Left ventricle myocardium inferior (tissue), 1 donor: ENCODE measurements at regions not wholly inside any gene's neighbourhood (a gene's known extent, or its start where the extent isn't known, plus 50 kb on each side); places are given as distances from the start of the nearest gene placed in this dataset.

Experiments
- DNase-seq: peaks from one replicate; pipeline ENCODE4 v3.0.0-alpha.2; 2020
- H3K27ac ChIP-seq: fragments of 200-600 bp; replicated peaks from 2 replicates; pipeline ENCODE4 v1.8.0; 2021
- H3K27me3 ChIP-seq: fragments of 200-600 bp; 2 replicates; pipeline ENCODE4 v1.8.0; 2021; ENCODE audit warnings: low read depth
- H3K36me3 ChIP-seq: fragments of 200-600 bp; 2 replicates; pipeline ENCODE4 v1.8.0; 2021
- H3K4me1 ChIP-seq: fragments of 200-600 bp; 2 replicates; pipeline ENCODE4 v1.8.0; 2021
- H3K4me3 ChIP-seq: fragments of 200-600 bp; 2 replicates; pipeline ENCODE4 v1.8.0; 2021; ENCODE audit warnings: mild to moderate bottlenecking, moderate library complexity
- H3K9me3 ChIP-seq: fragments of 200-600 bp; replicated peaks from 2 replicates; pipeline ENCODE4 v1.8.0; 2021
- intact Hi-C: fragments of 100-400 bp; cut with micrococcal nuclease; formaldehyde crosslinking; loops from one replicate; pipeline ENCODE4 v1.11.0; 2022
- TF ChIP-seq, protein P1 (sequence below): fragments of 200-600 bp; IDR thresholded peaks from 2 replicates; pipeline ENCODE4 v1.8.0; 2021; ENCODE audit warnings: antibody characterized with exemption, mild to moderate bottlenecking, borderline replicate concordance
- donor health status: DM: no; HTN: yes; CAD: no; lungs with severe emphysema.

DNA sequence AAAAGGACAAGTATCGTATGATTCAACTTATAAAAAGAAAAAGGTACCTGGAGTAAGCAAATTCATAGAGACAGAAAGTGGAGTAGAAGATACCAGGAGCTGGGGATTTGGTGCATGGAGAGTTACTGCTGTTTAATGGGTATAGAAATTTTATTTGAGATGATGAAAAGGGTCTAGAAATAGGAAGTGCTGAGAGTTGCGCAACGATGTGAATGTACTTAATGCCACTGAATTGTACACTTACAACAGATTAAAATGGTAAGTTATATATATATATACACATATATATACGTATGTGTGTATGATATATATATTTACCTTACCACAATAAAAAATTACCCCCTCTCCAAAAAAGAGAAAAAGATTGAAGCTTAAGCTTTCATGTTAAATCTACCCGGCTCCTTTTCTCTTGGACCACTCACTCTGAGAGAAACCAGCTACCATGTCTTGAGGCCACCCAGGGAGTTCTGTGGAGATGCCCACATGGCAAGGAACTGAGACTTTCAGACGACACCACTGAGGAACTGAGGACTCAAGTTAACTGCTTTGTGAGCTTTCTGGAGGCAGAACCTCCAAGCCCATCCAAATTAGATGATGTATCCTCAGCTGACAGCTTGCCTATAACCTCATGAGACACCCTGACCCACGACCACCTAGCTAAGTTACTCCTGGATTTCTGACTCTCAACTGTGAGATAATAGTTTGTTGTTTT, 130.0 kb upstream of the BTG1 start:
- TF ChIP-seq, protein P1, sequence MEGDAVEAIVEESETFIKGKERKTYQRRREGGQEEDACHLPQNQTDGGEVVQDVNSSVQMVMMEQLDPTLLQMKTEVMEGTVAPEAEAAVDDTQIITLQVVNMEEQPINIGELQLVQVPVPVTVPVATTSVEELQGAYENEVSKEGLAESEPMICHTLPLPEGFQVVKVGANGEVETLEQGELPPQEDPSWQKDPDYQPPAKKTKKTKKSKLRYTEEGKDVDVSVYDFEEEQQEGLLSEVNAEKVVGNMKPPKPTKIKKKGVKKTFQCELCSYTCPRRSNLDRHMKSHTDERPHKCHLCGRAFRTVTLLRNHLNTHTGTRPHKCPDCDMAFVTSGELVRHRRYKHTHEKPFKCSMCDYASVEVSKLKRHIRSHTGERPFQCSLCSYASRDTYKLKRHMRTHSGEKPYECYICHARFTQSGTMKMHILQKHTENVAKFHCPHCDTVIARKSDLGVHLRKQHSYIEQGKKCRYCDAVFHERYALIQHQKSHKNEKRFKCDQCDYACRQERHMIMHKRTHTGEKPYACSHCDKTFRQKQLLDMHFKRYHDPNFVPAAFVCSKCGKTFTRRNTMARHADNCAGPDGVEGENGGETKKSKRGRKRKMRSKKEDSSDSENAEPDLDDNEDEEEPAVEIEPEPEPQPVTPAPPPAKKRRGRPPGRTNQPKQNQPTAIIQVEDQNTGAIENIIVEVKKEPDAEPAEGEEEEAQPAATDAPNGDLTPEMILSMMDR = no peak
- Histone ChIP-seq H3K36me3 (no peaks in the 10 kb centered on the region), H3K27ac (no peak overlapping the region), H3K27me3 (no peaks in the 10 kb centered on the region), H3K9me3 (no peaks in the 10 kb centered on the region), H3K4me1 (peaks cover 18% of the 10 kb centered on the region), H3K4me3 (no peak overlapping the region)
- intact Hi-C loops = no loop called here
- DNase-seq = no peak

DNA sequence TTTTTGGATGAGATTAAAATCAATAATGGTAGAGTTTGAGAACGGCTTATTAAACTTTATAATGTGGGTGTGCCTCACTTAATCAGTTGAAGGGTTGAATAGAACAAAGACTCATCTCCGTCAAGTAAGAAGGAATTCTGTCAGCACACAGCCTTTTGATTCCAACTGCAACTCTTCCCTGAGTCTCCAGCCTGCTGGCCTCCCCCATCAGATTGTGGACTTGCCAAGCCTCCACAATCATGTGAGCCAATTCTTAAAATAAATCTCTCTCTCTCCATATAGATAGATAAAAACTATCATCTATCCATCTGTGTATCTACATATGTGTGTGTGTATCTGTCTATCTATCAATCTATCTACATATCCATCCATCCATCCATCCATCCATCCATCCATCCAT, 127.4 kb upstream of the BTG1 start:
- H3K27me3 ChIP-seq = no peaks in the 10 kb centered on the region
- peaks cover 5% of the 10 kb centered on the region for H3K4me1 ChIP-seq
- TF ChIP-seq, protein P1 = no peak
- no peaks in the 10 kb centered on the region for H3K9me3 ChIP-seq
- no peak overlapping the region for H3K27ac ChIP-seq
- no peak overlapping the region for H3K4me3 ChIP-seq
- H3K36me3 ChIP-seq = no peaks in the 10 kb centered on the region
- DNase-seq = no peak
- intact Hi-C loops = no loop called here

DNA sequence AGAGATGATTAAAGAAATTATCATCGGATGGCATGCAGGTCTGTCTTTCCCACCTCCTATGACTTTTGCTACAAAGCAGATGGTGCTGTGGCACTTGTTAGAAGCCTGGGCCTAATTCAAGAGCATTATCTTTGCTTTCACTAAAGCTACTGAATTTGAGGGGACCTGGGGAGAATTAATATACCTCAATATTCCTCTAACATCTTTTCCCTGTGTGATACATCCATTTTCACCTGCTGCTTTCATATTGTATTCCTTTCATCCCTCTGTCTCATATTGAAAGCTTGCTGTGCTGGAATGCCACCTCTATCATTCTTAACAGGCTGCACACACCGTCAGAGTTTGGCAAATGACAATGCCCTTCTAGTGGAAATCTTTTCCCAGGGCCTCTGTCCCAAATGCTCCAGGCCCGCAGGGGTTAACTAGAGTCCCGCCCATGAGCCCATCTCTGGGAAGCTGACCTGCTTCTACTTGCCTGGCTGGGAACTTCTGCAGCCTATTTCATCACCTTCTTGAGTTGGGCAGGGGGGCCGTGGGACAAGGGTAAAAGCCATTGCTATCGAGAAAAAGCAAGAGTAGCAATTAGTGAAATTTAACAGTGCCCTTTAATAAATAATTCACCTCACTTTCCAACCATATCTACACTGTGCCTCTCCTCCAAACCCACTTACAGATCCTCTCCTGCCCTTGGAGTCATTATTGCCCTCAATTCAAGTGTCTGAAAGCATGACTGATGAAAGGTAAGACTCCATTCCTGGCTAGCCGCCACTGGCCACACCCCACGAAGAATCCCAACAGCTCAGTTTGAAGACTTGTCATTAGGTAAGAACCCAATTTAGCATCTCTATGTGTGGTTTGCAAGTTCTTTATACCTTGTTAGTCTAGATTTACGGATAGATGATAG, 126.7 kb upstream of the BTG1 start:
- Histone ChIP-seq H3K4me1 (no peaks in the 10 kb centered on the region), H3K4me3 (no peak overlapping the region), H3K27me3 (no peaks in the 10 kb centered on the region), H3K9me3 (no peaks in the 10 kb centered on the region), H3K36me3 (no peaks in the 10 kb centered on the region), H3K27ac (no peak overlapping the region)
- DNase-seq = no peak
- intact Hi-C loops = no loop called here
- TF ChIP-seq, protein P1 = no peak

DNA sequence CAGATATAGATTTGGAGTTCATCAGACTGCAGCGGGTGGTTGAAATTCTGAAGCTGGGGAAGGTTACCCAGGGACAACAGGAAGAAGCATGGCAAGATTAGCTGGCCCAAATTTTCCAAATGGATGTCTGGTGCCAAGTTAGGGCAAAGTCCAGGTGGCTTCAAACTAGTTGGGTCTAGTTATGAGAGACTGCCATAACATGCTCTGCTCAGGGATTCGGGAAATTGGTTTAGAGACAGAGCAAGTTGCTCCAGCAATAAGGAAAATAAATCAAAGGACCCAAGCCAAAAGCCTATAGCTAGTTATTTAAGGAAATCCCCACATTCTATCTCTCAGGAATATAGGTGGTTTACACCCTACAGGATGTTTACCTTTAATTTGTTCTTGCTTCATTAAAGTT, 125.7 kb upstream of the BTG1 start:
- TF ChIP-seq, protein P1 = no peak
- no peaks in the 10 kb centered on the region for H3K27me3 ChIP-seq

DNA sequence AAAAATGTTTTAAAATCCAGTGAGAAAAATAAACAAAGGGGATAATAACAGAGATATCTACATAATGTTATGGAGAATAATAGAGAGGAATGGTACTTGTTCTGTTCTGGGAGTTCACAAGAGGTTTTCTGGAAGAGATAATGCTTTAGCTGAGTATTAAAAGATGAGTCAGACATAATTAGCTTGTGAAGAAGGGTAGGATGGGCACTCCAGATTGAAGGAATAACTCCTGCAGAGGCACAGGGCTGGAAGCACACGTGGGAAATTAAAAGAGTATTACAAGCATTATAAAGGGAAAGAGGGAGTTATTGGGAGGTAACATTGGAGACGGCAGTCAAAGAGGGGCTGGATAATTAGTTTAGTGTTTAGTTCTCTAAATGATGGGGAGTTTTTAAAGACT, 124.9 kb upstream of the BTG1 start:
- H3K27me3 ChIP-seq = no peaks in the 10 kb centered on the region
- H3K9me3 ChIP-seq = no peaks in the 10 kb centered on the region
- H3K4me1 ChIP-seq = no peaks in the 10 kb centered on the region
- DNase-seq = no peak
- intact Hi-C loops = no loop called here
- H3K4me3 ChIP-seq = no peak overlapping the region
- no peak overlapping the region for H3K27ac ChIP-seq
- H3K36me3 ChIP-seq = no peaks in the 10 kb centered on the region
- TF ChIP-seq, protein P1 = no peak

More for the DNA sequence above, 125.7 kb upstream of the BTG1 start:
- no peaks in the 10 kb centered on the region for H3K9me3 ChIP-seq
- H3K36me3 ChIP-seq = no peaks in the 10 kb centered on the region
- no peak overlapping the region for H3K4me3 ChIP-seq
- H3K27ac ChIP-seq = no peak overlapping the region
- DNase-seq = no peak
- intact Hi-C loops = no loop called here
- no peaks in the 10 kb centered on the region for H3K4me1 ChIP-seq
